CD4-positive, alpha-beta T cell (primary cell): ENCODE measurements at regions not wholly inside any gene's neighbourhood (a gene's known extent, or its start where the extent isn't known, plus 50 kb on each side); places are given as distances from the start of the nearest gene placed in this dataset.

Experiments
- ATAC-seq: fragments of 200-7000 bp; cut with Tn5 transposase; one replicate; pipeline ENCODE4 v1.10.0; 2022; ENCODE audit warnings: mild to moderate bottlenecking; ENCODE audit not compliant: poor library complexity
- CTCF ChIA-PET: fragments of 350-600 bp; sonication (Branson Sonifier 250); formaldehyde crosslinking; loops from one replicate; lab custom pipeline; 2021; ENCODE audit warnings: antibody characterized with exemption, inconsistent platforms; lab: Charles Lee
- POLR2A ChIA-PET: fragments of 350-600 bp; sonication (Branson Sonifier 250); formaldehyde crosslinking; loops from one replicate; lab custom pipeline; 2021; ENCODE audit warnings: antibody characterized with exemption, inconsistent platforms; lab: Charles Lee
- DNase-seq, 14 experiments: peaks; one replicate each; pipeline ENCODE4 v3.0.0-alpha.2; 2013 to 2020; ENCODE audit warnings: mixed read lengths in 2 of 14
- H3K27ac ChIP-seq, 2 donors: one replicate each; pipeline versions ENCODE4 v1.5.1 to v1.7.0; 2013; ENCODE audit warnings: low read length in 2 of 2, low read depth in 1 of 2, mild to moderate bottlenecking in 1 of 2
- H3K27me3 ChIP-seq, 2 experiments: 1 replicate in 1 of 2; 2 replicates in 1 of 2; pipeline versions ENCODE4 v1.6.1 to v1.7.0; 2013; ENCODE audit warnings: low read length in 2 of 2, control low read depth in 1 of 2, mild to moderate bottlenecking in 1 of 2, moderate library complexity in 1 of 2; ENCODE audit not compliant: insufficient read depth in 2 of 2, control insufficient read depth in 1 of 2
- H3K36me3 ChIP-seq: one replicate; pipeline ENCODE4 v1.6.1; 2013; ENCODE audit warnings: low read length, control low read depth; ENCODE audit not compliant: insufficient read depth
- H3K4me1 ChIP-seq: one replicate; pipeline ENCODE4 v1.6.1; 2013; ENCODE audit warnings: low read length, control low read depth; ENCODE audit not compliant: insufficient read depth
- H3K4me3 ChIP-seq: one replicate; pipeline ENCODE4 v1.5.1; 2013; ENCODE audit warnings: mild to moderate bottlenecking, low read length, moderate library complexity
- H3K9me3 ChIP-seq, 2 experiments: 1 replicate in 1 of 2; 2 replicates in 1 of 2; pipeline versions ENCODE4 v1.6.1 to v1.7.0; 2013; ENCODE audit warnings: low read length in 2 of 2, mild to moderate bottlenecking in 2 of 2, control low read depth in 1 of 2, moderate library complexity in 1 of 2; ENCODE audit not compliant: control insufficient read depth in 1 of 2, insufficient read depth in 1 of 2
- H3K27ac Mint-ChIP-seq: one replicate; pipeline ENCODE4 v1.8.0; 2020; ENCODE audit warnings: mixed read lengths
- H3K27me3 Mint-ChIP-seq: one replicate; pipeline ENCODE4 v1.8.0; 2021; ENCODE audit warnings: mixed read lengths
- H3K36me3 Mint-ChIP-seq: one replicate; pipeline ENCODE4 v1.8.0; 2021; ENCODE audit warnings: low read depth, mixed read lengths
- H3K4me1 Mint-ChIP-seq: one replicate; pipeline ENCODE4 v1.8.0; 2021; ENCODE audit warnings: low read depth, mixed read lengths
- H3K4me3 Mint-ChIP-seq: one replicate; pipeline ENCODE4 v1.8.0; 2020; ENCODE audit warnings: mild to moderate bottlenecking, mixed read lengths
- H3K9me3 Mint-ChIP-seq: one replicate; pipeline ENCODE4 v1.8.0; 2020; ENCODE audit warnings: mixed read lengths
- intact Hi-C, 2 experiments: fragments of 100-400 bp; cut with DNase I in 1 of 2; cut with micrococcal nuclease in 1 of 2; formaldehyde crosslinking; loops; one replicate each; pipeline versions ENCODE4 v1.15.1 to v1.9.0; 2023 to 2025; cut with DNase I, micrococcal nuclease
- TF ChIP-seq, protein P1 (sequence below): fragments of 200-600 bp; IDR thresholded peaks from one replicate; pipeline ENCODE4 v1.8.0; 2022; ENCODE audit warnings: antibody characterized with exemption, mild to moderate bottlenecking

DNA sequence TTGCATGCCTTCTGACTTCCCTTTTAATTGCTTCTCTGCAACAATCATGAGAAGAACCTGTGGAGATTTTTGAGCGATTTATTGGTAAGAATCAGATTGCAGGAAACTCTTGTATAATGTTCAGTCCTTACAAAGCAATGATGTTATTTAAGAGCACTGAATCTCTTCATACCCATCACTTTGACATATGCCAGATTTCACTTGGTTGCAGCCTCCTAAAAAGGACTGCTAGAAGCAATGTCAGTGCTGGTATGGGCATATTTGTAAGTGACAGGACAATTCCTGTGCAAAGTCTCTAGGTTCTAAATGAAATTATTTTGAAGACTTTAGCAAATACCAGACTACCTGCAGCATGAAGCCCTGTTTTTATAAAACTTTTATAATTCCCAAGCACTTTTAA is 2272.7 kb upstream of the WWC1 start:
- Histone ChIP-seq H3K27me3 (no peaks in the 10 kb centered on the region), H3K4me3 (no peak overlapping the region), H3K9me3 (no peaks in the 10 kb centered on the region), H3K4me1 (no peaks in the 10 kb centered on the region), H3K27ac (no peak overlapping the region), H3K36me3 (no peaks in the 10 kb centered on the region)
- Mint-ChIP-seq H3K36me3 (no peaks in the 10 kb centered on the region), H3K4me3 (no peak overlapping the region), H3K4me1 (no peaks in the 10 kb centered on the region), H3K27ac (no peak overlapping the region), H3K9me3 (peaks cover 13% of the 10 kb centered on the region), H3K27me3 (no peaks in the 10 kb centered on the region)
- intact Hi-C loops, result no loop called here
- DNase-seq, result no peak
- CTCF ChIA-PET, result no interaction called here
- POLR2A ChIA-PET, result no interaction called here
- no peak for ATAC-seq
- TF ChIP-seq, protein P1, sequence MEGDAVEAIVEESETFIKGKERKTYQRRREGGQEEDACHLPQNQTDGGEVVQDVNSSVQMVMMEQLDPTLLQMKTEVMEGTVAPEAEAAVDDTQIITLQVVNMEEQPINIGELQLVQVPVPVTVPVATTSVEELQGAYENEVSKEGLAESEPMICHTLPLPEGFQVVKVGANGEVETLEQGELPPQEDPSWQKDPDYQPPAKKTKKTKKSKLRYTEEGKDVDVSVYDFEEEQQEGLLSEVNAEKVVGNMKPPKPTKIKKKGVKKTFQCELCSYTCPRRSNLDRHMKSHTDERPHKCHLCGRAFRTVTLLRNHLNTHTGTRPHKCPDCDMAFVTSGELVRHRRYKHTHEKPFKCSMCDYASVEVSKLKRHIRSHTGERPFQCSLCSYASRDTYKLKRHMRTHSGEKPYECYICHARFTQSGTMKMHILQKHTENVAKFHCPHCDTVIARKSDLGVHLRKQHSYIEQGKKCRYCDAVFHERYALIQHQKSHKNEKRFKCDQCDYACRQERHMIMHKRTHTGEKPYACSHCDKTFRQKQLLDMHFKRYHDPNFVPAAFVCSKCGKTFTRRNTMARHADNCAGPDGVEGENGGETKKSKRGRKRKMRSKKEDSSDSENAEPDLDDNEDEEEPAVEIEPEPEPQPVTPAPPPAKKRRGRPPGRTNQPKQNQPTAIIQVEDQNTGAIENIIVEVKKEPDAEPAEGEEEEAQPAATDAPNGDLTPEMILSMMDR, result no peak

DNA sequence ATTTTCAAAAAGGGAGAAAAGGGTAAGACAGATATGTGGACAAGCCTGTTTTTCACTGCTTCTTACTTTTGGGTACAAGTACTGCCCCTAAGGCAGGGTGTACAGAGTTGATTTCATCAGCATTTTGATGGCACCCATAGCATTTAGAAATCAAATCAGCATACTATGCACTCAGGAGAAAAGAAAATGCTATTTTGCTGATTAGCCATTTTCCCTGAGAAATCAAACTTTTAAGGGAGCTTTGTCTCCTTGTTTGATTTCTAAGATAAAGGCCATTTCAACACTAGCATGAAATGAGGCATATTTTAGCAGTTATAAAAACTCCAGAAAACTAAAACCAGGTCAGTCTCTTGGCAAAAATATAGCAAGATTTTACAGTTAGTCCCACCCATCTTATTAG is 2269.4 kb upstream of the WWC1 start:
- ATAC-seq (no peak), DNase-seq (no peak)
- no peaks in the 10 kb centered on the region for H3K36me3 ChIP-seq
- intact Hi-C loops, result no loop called here
- Mint-ChIP-seq H3K4me1 (no peaks in the 10 kb centered on the region), H3K27ac (no peak overlapping the region), H3K36me3 (no peaks in the 10 kb centered on the region), H3K9me3 (no peaks in the 10 kb centered on the region), H3K27me3 (no peaks in the 10 kb centered on the region), H3K4me3 (no peak overlapping the region)
- TF ChIP-seq, protein P1, result no peak
- H3K27me3 ChIP-seq, result no peaks in the 10 kb centered on the region
- ChIA-PET POLR2A (no interaction called here), CTCF (no interaction called here)
- H3K4me3 ChIP-seq, result no peak overlapping the region
- H3K4me1 ChIP-seq, result no peaks in the 10 kb centered on the region
- H3K27ac ChIP-seq, result no peak overlapping the region
- peaks cover 0 to 5% of the 10 kb centered on the region in 2 experiments for H3K9me3 ChIP-seq

- no peak overlapping the region for H3K27ac ChIP-seq
- CTCF ChIA-PET, result no interaction called here
- no peak overlapping the region for H3K27ac Mint-ChIP-seq
- H3K27me3 ChIP-seq, result no peaks in the 10 kb centered on the region
- no peaks in the 10 kb centered on the region for H3K4me1 Mint-ChIP-seq
- H3K9me3 ChIP-seq, result peaks cover 0 to 5% of the 10 kb centered on the region in 2 experiments
- no peaks in the 10 kb centered on the region for H3K27me3 Mint-ChIP-seq
- no peaks in the 10 kb centered on the region for H3K36me3 Mint-ChIP-seq
- DNase-seq (no peak), ATAC-seq (no peak)
- POLR2A ChIA-PET, result no interaction called here
- TF ChIP-seq, protein P1, result no peak
- no peaks in the 10 kb centered on the region for H3K4me1 ChIP-seq
- H3K9me3 Mint-ChIP-seq, result peaks cover 3% of the 10 kb centered on the region
- H3K4me3 Mint-ChIP-seq, result no peak overlapping the region
- no peak overlapping the region for H3K4me3 ChIP-seq
- intact Hi-C loops, result no loop called here
- no peaks in the 10 kb centered on the region for H3K36me3 ChIP-seq
These were observed 2266.5 kb upstream of the WWC1 start for GRCh38 chr5:166024970-166025369.
